ENCODE measurements at regions not wholly inside any gene's neighbourhood (a gene's known extent, or its start where the extent isn't known, plus 50 kb on each side); places are given as distances from the start of the nearest gene placed in this dataset.

GRCh38 chr10:24149640-24150039 is 59.3 kb upstream of the KIAA1217 start:
- TF ChIP-seq CTCF (IDR thresholded peaks at IDR 0.05) = no peak
- TF ChIP-seq POLR2A (IDR thresholded peaks at IDR 0.05) = no peak
